GM03348 (cell line): ENCODE measurements at regions not wholly inside any gene's neighbourhood (a gene's known extent, or its start where the extent isn't known, plus 50 kb on each side); places are given as distances from the start of the nearest gene placed in this dataset.

ENCODE experiments used
- DNase-seq: peaks from one replicate; pipeline ENCODE4 v3.0.0; 2012; ENCODE audit warnings: low spot score

GRCh38 chr16:64035337-64035736 lies 1086.5 kb downstream of the CDH11 start:
- DNase-seq = no peak

- DNase-seq = no peak
Measured at GRCh38 chr16:64019339-64019738, 1102.5 kb downstream of the CDH11 start.

GRCh38 chr16:64017796-64018195 lies 1104.1 kb downstream of the CDH11 start:
- DNase-seq = no peak

- no peak for DNase-seq
Measured at GRCh38 chr16:64013856-64014255, 1108.0 kb downstream of the CDH11 start.

- peak; percentile 5 for DNase-seq
Measured at GRCh38 chr16:64012166-64012565, 1109.7 kb downstream of the CDH11 start.

GRCh38 chr16:64011650-64012049 lies 1110.2 kb downstream of the CDH11 start:
- no peak for DNase-seq

- DNase-seq = no peak
Measured at GRCh38 chr16:64008131-64008530, 1113.7 kb downstream of the CDH11 start.

GRCh38 chr16:64004116-64004515 lies 1117.7 kb downstream of the CDH11 start:
- DNase-seq = no peak

- DNase-seq = no peak
Measured at GRCh38 chr16:63995025-63995424, 1126.8 kb downstream of the CDH11 start.

GRCh38 chr16:63983401-63983800 lies 1138.5 kb downstream of the CDH11 start:
- DNase-seq = no peak

GRCh38 chr16:63982741-63983140 lies 1139.1 kb downstream of the CDH11 start:
- DNase-seq = no peak

- DNase-seq = no peak
Measured at GRCh38 chr16:63982110-63982509, 1139.8 kb downstream of the CDH11 start.

- DNase-seq = no peak
Measured at GRCh38 chr16:63981639-63982038, 1140.2 kb downstream of the CDH11 start.

- DNase-seq = no peak
Measured at GRCh38 chr16:63980763-63981162, 1141.1 kb downstream of the CDH11 start.

- DNase-seq = no peak
Measured at GRCh38 chr16:63978240-63978639, 1143.6 kb downstream of the CDH11 start.

GRCh38 chr16:63976345-63976744 lies 1145.5 kb downstream of the CDH11 start:
- DNase-seq = no peak

GRCh38 chr16:63975669-63976068 lies 1146.2 kb downstream of the CDH11 start:
- DNase-seq = no peak

- DNase-seq = no peak
Measured at GRCh38 chr16:63967966-63968365, 1153.9 kb downstream of the CDH11 start.

- no peak for DNase-seq
Measured at GRCh38 chr16:63960321-63960720, 1161.5 kb downstream of the CDH11 start.

- DNase-seq = no peak
Measured at GRCh38 chr16:63947022-63947421, 1174.8 kb downstream of the CDH11 start.

- DNase-seq = peak; percentile 50
Measured at GRCh38 chr16:63945806-63946205, 1176.1 kb downstream of the CDH11 start.

GRCh38 chr16:63943566-63943965 lies 1178.3 kb downstream of the CDH11 start:
- no peak for DNase-seq

- peak; percentile 6 for DNase-seq
Measured at GRCh38 chr16:63938661-63939060, 1183.2 kb downstream of the CDH11 start.

- DNase-seq = no peak
Measured at GRCh38 chr16:63933841-63934240, 1188.0 kb downstream of the CDH11 start.

- no peak for DNase-seq
Measured at GRCh38 chr16:63928421-63928820, 1193.4 kb downstream of the CDH11 start.
